SU-DHL-6 (cell line): ENCODE measurements at regions not wholly inside any gene's neighbourhood (a gene's known extent, or its start where the extent isn't known, plus 50 kb on each side); places are given as distances from the start of the nearest gene placed in this dataset.

Experiments used
- H2AFZ ChIP-seq: fragments of 200-600 bp; sonication (generic); 2 replicates; pipeline ENCODE4 v1.6.1; 2014; ENCODE audit warnings: low read depth, mild to moderate bottlenecking, moderate library complexity, mixed read lengths, antibody characterized with exemption, low read length; ENCODE audit not compliant: severe bottlenecking
- H3F3A ChIP-seq: fragments of 200-600 bp; shearing (Covaris generic); 2 replicates; pipeline ENCODE4 v1.6.0; 2016; ENCODE audit warnings: antibody characterized with exemption, mild to moderate bottlenecking; ENCODE audit not compliant: insufficient read depth
- H3K27ac ChIP-seq: fragments of 200-600 bp; sonication (generic); 2 replicates; pipeline ENCODE4 v1.5.1; 2016; ENCODE audit warnings: low read depth, mild to moderate bottlenecking, low read length, moderate library complexity, mixed read lengths
- H3K27me3 ChIP-seq: fragments of 200-600 bp; sonication (generic), shearing (Covaris generic); 2 replicates; pipeline ENCODE4 v1.6.0; 2014; ENCODE audit warnings: mild to moderate bottlenecking, low read length
- H3K36me3 ChIP-seq: fragments of 200-600 bp; sonication (generic); 2 replicates; pipeline ENCODE4 v1.6.1; 2014; ENCODE audit warnings: mild to moderate bottlenecking, low read length, mixed read lengths
- H3K4me2 ChIP-seq: fragments of 300-600, 200-600 bp; shearing (Covaris generic), sonication (generic); 2 replicates; pipeline ENCODE4 v1.6.0; 2014; ENCODE audit warnings: low read length, low read depth, mild to moderate bottlenecking; ENCODE audit not compliant: poor library complexity, severe bottlenecking
- H3K4me3 ChIP-seq: fragments of 200-600 bp; sonication (generic); 2 replicates; pipeline ENCODE4 v1.5.1; 2014; ENCODE audit warnings: antibody characterized with exemption, low read length, mild to moderate bottlenecking, mixed read lengths; ENCODE audit not compliant: insufficient read depth, poor library complexity, severe bottlenecking
- H3K79me2 ChIP-seq: fragments of 200-600 bp; sonication (generic); 2 replicates; pipeline ENCODE4 v1.6.1; 2014; ENCODE audit warnings: mild to moderate bottlenecking, low read length, moderate library complexity; ENCODE audit not compliant: insufficient read depth
- H3K9ac ChIP-seq: fragments of 200-600 bp; sonication (generic); 2 replicates; pipeline ENCODE4 v1.7.0; 2014; ENCODE audit warnings: mild to moderate bottlenecking, low read length
- H3K9me2 ChIP-seq: fragments of 200-600 bp; sonication (generic); replicated peaks from 2 replicates; pipeline ENCODE4 v1.6.1; 2014; ENCODE audit warnings: low read length; ENCODE audit not compliant: insufficient read depth
- H3K9me3 ChIP-seq: fragments of 200-600 bp; sonication (generic); 2 replicates; pipeline ENCODE4 v1.6.1; 2014; ENCODE audit warnings: low read length, mixed read lengths; ENCODE audit not compliant: insufficient read depth
- H4K20me1 ChIP-seq: fragments of 200-600 bp; sonication (generic); 2 replicates; pipeline ENCODE4 v1.6.1; 2014; ENCODE audit warnings: low read depth, mild to moderate bottlenecking, antibody characterized with exemption, low read length, moderate library complexity, mixed read lengths
- EZH2phosphoT487 ChIP-seq: fragments of 200-600 bp; sonication (generic), shearing (Covaris generic); conservative IDR thresholded peaks from 2 replicates; pipeline ENCODE4 v1.6.1; 2018; ENCODE audit warnings: mild to moderate bottlenecking, antibody characterized with exemption, low read length, moderate library complexity, mixed read lengths
- TF ChIP-seq, protein P1 (sequence below): fragments of 200-600 bp; sonication (generic); IDR thresholded peaks from one replicate; pipeline ENCODE4 v1.5.1; 2017; ENCODE audit warnings: antibody characterized with exemption, mild to moderate bottlenecking, low read length, moderate library complexity; ENCODE audit not compliant: insufficient read depth, poor library complexity, severe bottlenecking

DNA sequence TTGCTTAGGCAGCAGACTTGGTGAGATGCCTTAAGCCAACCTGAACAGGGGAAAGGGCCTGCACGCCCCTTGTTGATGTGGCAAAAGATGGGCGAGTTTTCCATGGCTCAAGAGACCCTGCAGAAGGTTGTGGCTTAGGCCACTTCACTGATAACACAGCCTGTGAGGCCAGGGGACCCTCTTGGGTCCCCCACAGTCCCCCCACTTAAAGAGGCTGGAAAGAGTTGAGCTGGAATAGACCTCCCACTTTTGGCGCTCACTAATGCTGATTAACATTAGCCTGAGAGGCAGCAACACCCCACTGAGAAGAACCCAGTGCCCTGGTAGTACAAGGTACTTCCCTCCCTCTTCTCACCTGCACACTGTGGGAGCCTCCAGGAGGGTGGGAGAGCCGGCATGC is 107.5 kb downstream of the TRIM29 start:
- H3K9ac ChIP-seq, result no peak overlapping the region
- H3K9me2 ChIP-seq, result no peaks in the 10 kb centered on the region
- H3K9me3 ChIP-seq, result no peaks in the 10 kb centered on the region
- H3K36me3 ChIP-seq, result no peaks in the 10 kb centered on the region
- no peak overlapping the region for H3K4me3 ChIP-seq
- TF ChIP-seq, protein P1, sequence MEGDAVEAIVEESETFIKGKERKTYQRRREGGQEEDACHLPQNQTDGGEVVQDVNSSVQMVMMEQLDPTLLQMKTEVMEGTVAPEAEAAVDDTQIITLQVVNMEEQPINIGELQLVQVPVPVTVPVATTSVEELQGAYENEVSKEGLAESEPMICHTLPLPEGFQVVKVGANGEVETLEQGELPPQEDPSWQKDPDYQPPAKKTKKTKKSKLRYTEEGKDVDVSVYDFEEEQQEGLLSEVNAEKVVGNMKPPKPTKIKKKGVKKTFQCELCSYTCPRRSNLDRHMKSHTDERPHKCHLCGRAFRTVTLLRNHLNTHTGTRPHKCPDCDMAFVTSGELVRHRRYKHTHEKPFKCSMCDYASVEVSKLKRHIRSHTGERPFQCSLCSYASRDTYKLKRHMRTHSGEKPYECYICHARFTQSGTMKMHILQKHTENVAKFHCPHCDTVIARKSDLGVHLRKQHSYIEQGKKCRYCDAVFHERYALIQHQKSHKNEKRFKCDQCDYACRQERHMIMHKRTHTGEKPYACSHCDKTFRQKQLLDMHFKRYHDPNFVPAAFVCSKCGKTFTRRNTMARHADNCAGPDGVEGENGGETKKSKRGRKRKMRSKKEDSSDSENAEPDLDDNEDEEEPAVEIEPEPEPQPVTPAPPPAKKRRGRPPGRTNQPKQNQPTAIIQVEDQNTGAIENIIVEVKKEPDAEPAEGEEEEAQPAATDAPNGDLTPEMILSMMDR, result no peak
- no peak for TF ChIP-seq EZH2phosphoT487
- H3K4me2 ChIP-seq, result no peak overlapping the region
- H4K20me1 ChIP-seq, result no peaks in the 10 kb centered on the region
- H3K79me2 ChIP-seq, result no peaks in the 10 kb centered on the region
- no peak overlapping the region for H2AFZ ChIP-seq
- no peaks in the 10 kb centered on the region for H3K27me3 ChIP-seq
- H3K27ac ChIP-seq, result no peak overlapping the region
- H3F3A ChIP-seq, result no peaks in the 10 kb centered on the region

DNA sequence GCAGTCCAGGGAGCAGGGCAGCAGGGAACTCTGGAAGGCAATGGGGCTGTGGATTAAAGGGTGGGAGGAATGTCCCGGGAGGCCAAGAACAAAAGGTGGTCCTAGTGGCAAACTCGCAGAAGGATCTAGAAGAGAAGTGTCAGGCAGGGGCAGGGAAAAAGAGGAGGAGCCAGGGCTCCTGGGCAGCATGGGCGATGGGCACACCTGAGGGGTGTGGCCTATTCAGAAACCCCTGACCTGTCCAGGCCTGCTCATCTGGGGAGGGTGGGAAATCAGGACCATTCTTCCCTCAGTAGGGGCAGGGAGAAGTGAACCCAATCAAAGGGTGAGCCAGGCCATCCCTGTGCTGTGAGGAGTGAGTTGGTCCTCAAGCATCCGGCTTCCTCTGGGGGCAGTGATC is 108.6 kb downstream of the TRIM29 start:
- Histone ChIP-seq H3K36me3 (no peaks in the 10 kb centered on the region), H3F3A (no peaks in the 10 kb centered on the region), H3K9me2 (no peaks in the 10 kb centered on the region), H3K27me3 (no peaks in the 10 kb centered on the region), H3K9me3 (no peaks in the 10 kb centered on the region), H3K4me2 (no peak overlapping the region), H3K79me2 (no peaks in the 10 kb centered on the region), H2AFZ (no peak overlapping the region), H3K27ac (no peak overlapping the region), H3K4me3 (no peak overlapping the region), H4K20me1 (no peaks in the 10 kb centered on the region), H3K9ac (no peak overlapping the region)
- TF ChIP-seq, protein P1, result no peak
- no peak for TF ChIP-seq EZH2phosphoT487

DNA sequence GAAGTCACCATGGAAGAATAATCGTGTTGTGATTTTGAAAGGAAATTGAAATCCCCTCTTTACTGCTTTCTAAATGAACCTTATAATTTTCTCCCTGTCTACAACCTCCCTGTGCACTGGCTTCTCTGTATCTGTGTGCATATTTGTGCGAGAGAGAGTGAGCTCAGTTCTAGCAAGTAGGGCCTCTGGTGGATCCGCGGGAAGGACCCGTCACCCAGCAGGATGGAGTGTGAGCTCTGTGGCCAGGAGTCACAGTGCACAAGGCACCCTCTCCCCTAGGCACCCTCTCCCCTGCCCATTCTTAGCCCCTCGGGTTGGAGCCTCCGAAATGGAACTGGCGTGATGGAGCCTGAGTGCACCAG is 109.0 kb downstream of the TRIM29 start:
- TF ChIP-seq EZH2phosphoT487, result no peak
- TF ChIP-seq, protein P1, result no peak
- H3F3A ChIP-seq, result no peaks in the 10 kb centered on the region
- H3K36me3 ChIP-seq, result no peaks in the 10 kb centered on the region

More for the DNA sequence above, 109.0 kb downstream of the TRIM29 start:
- no peak overlapping the region for H3K4me2 ChIP-seq
- H3K79me2 ChIP-seq, result no peaks in the 10 kb centered on the region
- H4K20me1 ChIP-seq, result no peaks in the 10 kb centered on the region
- H2AFZ ChIP-seq, result no peak overlapping the region
- no peaks in the 10 kb centered on the region for H3K9me2 ChIP-seq
- no peak overlapping the region for H3K9ac ChIP-seq
- H3K27ac ChIP-seq, result no peak overlapping the region
- H3K4me3 ChIP-seq, result no peak overlapping the region
- H3K27me3 ChIP-seq, result no peaks in the 10 kb centered on the region
- no peaks in the 10 kb centered on the region for H3K9me3 ChIP-seq
